NT2/D1 (cell line): ENCODE measurements at regions not wholly inside any gene's neighbourhood (a gene's known extent, or its start where the extent isn't known, plus 50 kb on each side); places are given as distances from the start of the nearest gene placed in this dataset.
"Not testable (repeated sequence)": the region's sequence is repeated elsewhere in the genome, so short reads cannot be mapped to it uniquely, and the experiment has no call there.

ENCODE experiments used
- DNase-seq: peaks from one replicate; pipeline ENCODE4 v3.0.0-alpha.2; 2011; ENCODE audit warnings: low read depth, low spot score
- H3K27me3 ChIP-seq: 2 replicates; pipeline ENCODE4 v1.6.0; 2011; ENCODE audit warnings: mild to moderate bottlenecking; ENCODE audit not compliant: insufficient read length, insufficient read depth
- H3K36me3 ChIP-seq: 2 replicates; pipeline ENCODE4 v1.6.1; 2011; ENCODE audit warnings: mild to moderate bottlenecking, low read length, mixed read lengths; ENCODE audit not compliant: insufficient read depth, insufficient read length
- H3K4me1 ChIP-seq: 2 replicates; pipeline ENCODE4 v1.5.1; 2011; ENCODE audit not compliant: insufficient read depth, insufficient read length
- H3K4me3 ChIP-seq: 2 replicates; pipeline ENCODE4 v1.5.1; 2011; ENCODE audit warnings: low read depth; ENCODE audit not compliant: insufficient read length
- H3K9ac ChIP-seq: 2 replicates; pipeline ENCODE4 v1.6.0; 2011; ENCODE audit warnings: low read depth; ENCODE audit not compliant: insufficient read length
- H3K9me3 ChIP-seq: 2 replicates; pipeline ENCODE4 v1.5.1; 2011; ENCODE audit warnings: mild to moderate bottlenecking, low read length; ENCODE audit not compliant: insufficient read depth
- SUZ12 ChIP-seq: IDR thresholded peaks from 2 replicates; pipeline ENCODE4 v1.6.1; 2011; ENCODE audit not compliant: insufficient read length, insufficient read depth; ENCODE audit errors: extremely low read depth
- YY1 ChIP-seq: IDR thresholded peaks from 2 replicates; pipeline ENCODE4 v1.6.1; 2011; ENCODE audit not compliant: insufficient read length, insufficient read depth
- ZNF274 ChIP-seq: IDR thresholded peaks from 2 replicates; pipeline ENCODE4 v1.6.1; 2011; ENCODE audit warnings: mild to moderate bottlenecking, low read depth, low read length

DNA sequence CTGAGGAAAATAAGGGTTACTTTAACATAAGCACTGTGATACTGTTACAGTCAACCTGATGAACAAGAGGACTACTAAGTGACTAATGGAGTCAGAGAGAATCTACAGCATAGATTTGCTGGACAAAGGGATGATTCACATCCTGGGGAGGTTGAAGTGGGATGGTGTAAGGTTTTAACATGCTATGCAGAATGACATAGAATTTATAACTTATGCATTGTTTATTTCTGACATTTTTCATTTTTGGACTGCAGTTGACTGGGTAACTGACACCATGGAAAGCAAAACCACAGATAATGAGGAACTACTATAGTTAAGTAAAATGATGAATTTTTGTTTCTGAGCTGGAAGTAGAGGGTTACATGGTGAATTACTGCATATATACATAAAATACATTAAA lies 389.2 kb downstream of the MAT2B start:
- DNase-seq: no peak
- no peak for TF ChIP-seq SUZ12
- TF ChIP-seq ZNF274: no peak
- TF ChIP-seq YY1: no peak
- H3K4me1 ChIP-seq: no peaks in the 10 kb centered on the region
- no peaks in the 10 kb centered on the region for H3K27me3 ChIP-seq
- no peaks in the 10 kb centered on the region for H3K9me3 ChIP-seq
- no peak overlapping the region for H3K4me3 ChIP-seq
- H3K36me3 ChIP-seq: no peaks in the 10 kb centered on the region
- no peak overlapping the region for H3K9ac ChIP-seq

DNA sequence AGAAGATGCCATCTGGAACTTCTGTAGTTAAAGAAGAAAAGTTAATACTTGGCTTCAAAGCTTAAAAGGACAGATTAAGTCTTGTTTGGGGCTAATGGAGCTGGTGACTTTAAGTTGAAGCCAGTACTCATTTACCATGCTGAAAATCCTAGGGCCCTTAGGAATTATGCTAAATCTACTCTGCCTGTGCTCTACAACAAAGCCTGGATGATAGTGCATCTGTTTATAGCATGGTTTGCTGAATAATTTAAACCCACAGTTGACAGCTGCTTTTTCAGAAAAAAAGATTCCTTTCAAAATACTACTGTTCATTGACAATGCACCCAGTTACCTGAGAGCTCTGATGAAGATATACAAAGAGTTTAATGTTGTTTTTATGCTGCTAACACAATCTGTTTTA lies 393.5 kb downstream of the MAT2B start:
- Histone ChIP-seq H3K27me3 (no peaks in the 10 kb centered on the region), H3K9ac (no peak overlapping the region)
- TF ChIP-seq SUZ12 (no peak), YY1 (no peak), ZNF274 (no peak)

GRCh38 chr5:163907783-163908182 lies 402.4 kb downstream of the MAT2B start:
- DNase-seq, H3K27me3 ChIP-seq, H3K9ac ChIP-seq, H3K4me3 ChIP-seq, H3K9me3 ChIP-seq, H3K36me3 ChIP-seq, H3K4me1 ChIP-seq: not testable (repeated sequence)

More for the DNA sequence above, 393.5 kb downstream of the MAT2B start:
- H3K4me3 ChIP-seq: no peak overlapping the region
- H3K9me3 ChIP-seq: 0 out of 2 replicates have a peak, but pooled peaks cover 3% of the 10 kb centered on the region
- no peak for DNase-seq
- H3K36me3 ChIP-seq: no peaks in the 10 kb centered on the region
- H3K4me1 ChIP-seq: no peaks in the 10 kb centered on the region

DNA sequence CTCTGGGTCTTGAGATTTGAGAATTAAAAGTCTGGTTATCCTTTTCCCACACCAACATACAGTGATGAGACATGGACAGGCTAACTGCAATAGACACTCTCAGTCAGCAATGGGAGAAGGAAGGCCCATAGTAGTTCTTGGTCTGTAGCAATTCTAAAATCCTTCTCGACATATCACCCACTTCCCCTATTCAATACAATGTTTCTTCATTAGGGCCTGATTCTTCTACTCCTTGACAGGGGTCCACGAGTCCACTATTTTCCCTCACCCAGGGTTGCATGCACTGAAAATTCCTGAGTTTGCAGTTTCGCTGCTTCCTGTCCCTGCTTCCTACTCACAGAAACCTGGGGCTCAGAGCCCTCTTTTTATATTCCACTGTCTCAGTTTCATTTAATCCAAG lies 402.8 kb downstream of the MAT2B start:
- Histone ChIP-seq H3K36me3 (no peaks in the 10 kb centered on the region), H3K4me1 (no peaks in the 10 kb centered on the region), H3K9ac (no peak overlapping the region), H3K27me3 (no peaks in the 10 kb centered on the region), H3K9me3 (no peaks in the 10 kb centered on the region), H3K4me3 (no peak overlapping the region)
- TF ChIP-seq YY1 (no peak), ZNF274 (no peak), SUZ12 (no peak)
- no peak for DNase-seq

- Histone ChIP-seq H3K9me3 (no peaks in the 10 kb centered on the region), H3K36me3 (no peaks in the 10 kb centered on the region), H3K9ac (no peak overlapping the region), H3K27me3 (no peaks in the 10 kb centered on the region), H3K4me1 (no peaks in the 10 kb centered on the region), H3K4me3 (no peak overlapping the region)
- no peak for DNase-seq
- TF ChIP-seq ZNF274: no peak
Observed at GRCh38 chr5:163910226-163910625, 404.8 kb downstream of the MAT2B start.

- TF ChIP-seq ZNF274 (no peak), YY1 (no peak), SUZ12 (no peak)
- H3K27me3 ChIP-seq: no peaks in the 10 kb centered on the region
- H3K4me1 ChIP-seq: no peaks in the 10 kb centered on the region
- no peaks in the 10 kb centered on the region for H3K36me3 ChIP-seq
- H3K4me3 ChIP-seq: no peak overlapping the region
- H3K9ac ChIP-seq: no peak overlapping the region
- no peak for DNase-seq
- no peaks in the 10 kb centered on the region for H3K9me3 ChIP-seq
Observed at GRCh38 chr5:163912046-163912445, 406.6 kb downstream of the MAT2B start.

GRCh38 chr5:163913548-163913947 lies 408.1 kb downstream of the MAT2B start:
- no peak overlapping the region for H3K9ac ChIP-seq
- no peak for DNase-seq
- no peaks in the 10 kb centered on the region for H3K27me3 ChIP-seq
- no peak overlapping the region for H3K4me3 ChIP-seq
- no peaks in the 10 kb centered on the region for H3K9me3 ChIP-seq
- no peaks in the 10 kb centered on the region for H3K4me1 ChIP-seq
- TF ChIP-seq SUZ12: no peak
- no peak for TF ChIP-seq ZNF274
- no peak for TF ChIP-seq YY1
- no peaks in the 10 kb centered on the region for H3K36me3 ChIP-seq

DNA sequence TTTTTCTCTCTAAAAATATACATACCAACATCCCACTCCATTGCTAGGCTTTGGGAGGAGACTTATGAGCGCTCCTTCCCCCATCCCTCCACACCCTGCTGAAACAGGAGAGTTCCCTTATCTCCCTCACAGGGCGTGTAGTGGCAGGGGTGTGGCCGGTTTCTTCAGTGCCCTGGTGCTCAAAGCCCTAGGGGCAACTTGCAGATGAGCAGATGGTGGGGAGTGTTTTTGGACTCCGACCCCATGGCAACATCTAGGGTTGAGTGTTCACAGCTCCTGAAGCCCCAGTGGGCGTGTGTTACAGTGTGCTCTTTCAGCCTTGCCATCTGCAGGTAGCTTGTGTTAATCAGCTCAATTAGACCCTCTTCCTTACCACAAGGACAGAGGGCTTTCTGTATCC lies 409.5 kb downstream of the MAT2B start:
- DNase-seq: no peak
- no peaks in the 10 kb centered on the region for H3K4me1 ChIP-seq

More for the DNA sequence above, 409.5 kb downstream of the MAT2B start:
- Histone ChIP-seq H3K27me3 (no peaks in the 10 kb centered on the region), H3K9me3 (no peaks in the 10 kb centered on the region), H3K36me3 (no peaks in the 10 kb centered on the region), H3K9ac (no peak overlapping the region), H3K4me3 (no peak overlapping the region)
- TF ChIP-seq ZNF274: no peak
- TF ChIP-seq YY1: no peak
- no peak for TF ChIP-seq SUZ12
